ENCODE measurements at regions not wholly inside any gene's neighbourhood (a gene's known extent, or its start where the extent isn't known, plus 50 kb on each side); places are given as distances from the start of the nearest gene placed in this dataset.

GRCh38 chr9:7368410-7369292, 430.9 kb downstream of the DMAC1 start:
- DNase-seq (ENCODE audit: low read depth): no peak
- TF ChIP-seq CTCF (IDR thresholded peaks at IDR 0.05; ENCODE audit: insufficient read depth, low read depth, low read length, missing control alignments): no peak
- H3K4me3 ChIP-seq (ENCODE audit: low read depth, low read length): no peak overlapping the region

GRCh38 chr9:7367726-7368125, 431.9 kb downstream of the DMAC1 start:
- no peak overlapping the region for H3K4me3 ChIP-seq (ENCODE audit: low read depth, low read length)
- TF ChIP-seq CTCF (IDR thresholded peaks at IDR 0.05; ENCODE audit: insufficient read depth, low read depth, low read length, missing control alignments): no peak
- no peak for DNase-seq (ENCODE audit: low read depth)

- H3K4me3 ChIP-seq (ENCODE audit: low read depth, low read length): no peak overlapping the region
- DNase-seq (ENCODE audit: low read depth): no peak
- TF ChIP-seq CTCF (IDR thresholded peaks at IDR 0.05; ENCODE audit: insufficient read depth, low read depth, low read length, missing control alignments): no peak
Measured at GRCh38 chr9:7366121-7366520, 433.5 kb downstream of the DMAC1 start.

GRCh38 chr9:7363777-7364477, 435.7 kb downstream of the DMAC1 start:
- DNase-seq (ENCODE audit: low read depth): no peak
- no peak overlapping the region for H3K4me3 ChIP-seq (ENCODE audit: low read depth, low read length)
- no peak for TF ChIP-seq CTCF (IDR thresholded peaks at IDR 0.05; ENCODE audit: insufficient read depth, low read depth, low read length, missing control alignments)

- no peak for DNase-seq (ENCODE audit: low read depth)
- peak; percentile 11 for TF ChIP-seq CTCF (IDR thresholded peaks at IDR 0.05; ENCODE audit: insufficient read depth, low read depth, low read length, missing control alignments)
- H3K4me3 ChIP-seq (ENCODE audit: low read depth, low read length): no peak overlapping the region
Measured at GRCh38 chr9:7360513-7360912, 439.1 kb downstream of the DMAC1 start.

- TF ChIP-seq CTCF (IDR thresholded peaks at IDR 0.05; ENCODE audit: insufficient read depth, low read depth, low read length, missing control alignments): no peak
- no peak overlapping the region for H3K4me3 ChIP-seq (ENCODE audit: low read depth, low read length)
- DNase-seq (ENCODE audit: low read depth): no peak
Measured at GRCh38 chr9:7358876-7359275, 440.7 kb downstream of the DMAC1 start.
